Stimulated activated naive B cell treated with anti-CD40 and anti-IgM and Interleukin-4, amounts not matched to agents 10 μg/mL and 1 μg/mL and 100 μg/mL, for 72 hours (primary cell): ENCODE measurements at regions not wholly inside any gene's neighbourhood (a gene's known extent, or its start where the extent isn't known, plus 50 kb on each side); places are given as distances from the start of the nearest gene placed in this dataset.

Experiments
- ATAC-seq, 2 donors: fragments of 150-1000 bp; cut with Tn5 transposase; replicated peaks; 2 replicates each; pipeline ENCODE4 v1.10.0; 2021; ENCODE audit warnings: moderate library complexity in 1 of 2
- DNase-seq: peaks from one replicate; pipeline ENCODE4 v3.0.0; 2021
- H3K27ac Mint-ChIP-seq: one replicate; pipeline ENCODE4 v1.8.0; 2022; ENCODE audit warnings: mild to moderate bottlenecking, mixed read lengths
- H3K27me3 Mint-ChIP-seq, 2 donors: one replicate each; pipeline ENCODE4 v1.8.0; 2022; ENCODE audit warnings: mixed read lengths in 2 of 2
- H3K36me3 Mint-ChIP-seq, 2 donors: one replicate each; pipeline ENCODE4 v1.8.0; 2022; ENCODE audit warnings: mixed read lengths in 2 of 2, mild to moderate bottlenecking in 1 of 2
- H3K4me1 Mint-ChIP-seq, 2 donors: one replicate each; pipeline ENCODE4 v1.8.0; 2022; ENCODE audit warnings: mixed read lengths in 2 of 2, mild to moderate bottlenecking in 1 of 2
- H3K4me3 Mint-ChIP-seq, 2 donors: one replicate each; pipeline ENCODE4 v1.8.0; 2022; ENCODE audit warnings: mild to moderate bottlenecking in 2 of 2, mixed read lengths in 2 of 2, moderate library complexity in 1 of 2
- H3K9me3 Mint-ChIP-seq, 2 donors: one replicate each; pipeline ENCODE4 v1.8.0; 2022; ENCODE audit warnings: mixed read lengths in 2 of 2, mild to moderate bottlenecking in 1 of 2

- no peak for DNase-seq
- Mint-ChIP-seq H3K36me3 (no peaks in the 10 kb centered on the region), H3K27me3 (no peaks in the 10 kb centered on the region), H3K27ac (no peak overlapping the region), H3K9me3 (peaks cover 0 to 3% of the 10 kb centered on the region in 2 donors), H3K4me3 (no peak overlapping the region), H3K4me1 (no peaks in the 10 kb centered on the region)
- ATAC-seq, result no peak
These were observed 56.5 kb upstream of the NRSN1 start for GRCh38 chr6:24069526-24069925.

- Mint-ChIP-seq H3K36me3 (no peaks in the 10 kb centered on the region), H3K9me3 (peaks cover 0 to 6% of the 10 kb centered on the region in 2 donors), H3K4me3 (no peak overlapping the region), H3K27me3 (no peaks in the 10 kb centered on the region), H3K4me1 (no peaks in the 10 kb centered on the region), H3K27ac (no peak overlapping the region)
- DNase-seq, result no peak
- ATAC-seq, result no peak
These were observed 53.8 kb upstream of the NRSN1 start for GRCh38 chr6:24072038-24072746.

- ATAC-seq (no peak), DNase-seq (no peak)
- peaks cover 0 to 6% of the 10 kb centered on the region in 2 donors for H3K9me3 Mint-ChIP-seq
- no peaks in the 10 kb centered on the region for H3K27me3 Mint-ChIP-seq
- H3K4me1 Mint-ChIP-seq, result no peaks in the 10 kb centered on the region
- H3K27ac Mint-ChIP-seq, result no peak overlapping the region
- no peaks in the 10 kb centered on the region for H3K36me3 Mint-ChIP-seq
- no peak overlapping the region for H3K4me3 Mint-ChIP-seq
These were observed 50.0 kb upstream of the NRSN1 start for GRCh38 chr6:24076011-24076410.
